CD4-positive, alpha-beta T cell (primary cell): ENCODE measurements at regions not wholly inside any gene's neighbourhood (a gene's known extent, or its start where the extent isn't known, plus 50 kb on each side); places are given as distances from the start of the nearest gene placed in this dataset.

Source experiments
- ATAC-seq: fragments of 200-7000 bp; cut with Tn5 transposase; one replicate; pipeline ENCODE4 v1.10.0; 2022; ENCODE audit warnings: mild to moderate bottlenecking; ENCODE audit not compliant: poor library complexity
- CTCF ChIA-PET: fragments of 350-600 bp; sonication (Branson Sonifier 250); formaldehyde crosslinking; loops from one replicate; lab custom pipeline; 2021; ENCODE audit warnings: antibody characterized with exemption, inconsistent platforms; lab: Charles Lee
- POLR2A ChIA-PET: fragments of 350-600 bp; sonication (Branson Sonifier 250); formaldehyde crosslinking; loops from one replicate; lab custom pipeline; 2021; ENCODE audit warnings: antibody characterized with exemption, inconsistent platforms; lab: Charles Lee
- DNase-seq, 14 experiments: peaks; one replicate each; pipeline ENCODE4 v3.0.0-alpha.2; 2013 to 2020; ENCODE audit warnings: mixed read lengths in 2 of 14
- H3K27ac ChIP-seq, 2 donors: one replicate each; pipeline versions ENCODE4 v1.5.1 to v1.7.0; 2013; ENCODE audit warnings: low read length in 2 of 2, low read depth in 1 of 2, mild to moderate bottlenecking in 1 of 2
- H3K27me3 ChIP-seq, 2 experiments: 1 replicate in 1 of 2; 2 replicates in 1 of 2; pipeline versions ENCODE4 v1.6.1 to v1.7.0; 2013; ENCODE audit warnings: low read length in 2 of 2, control low read depth in 1 of 2, mild to moderate bottlenecking in 1 of 2, moderate library complexity in 1 of 2; ENCODE audit not compliant: insufficient read depth in 2 of 2, control insufficient read depth in 1 of 2
- H3K36me3 ChIP-seq: one replicate; pipeline ENCODE4 v1.6.1; 2013; ENCODE audit warnings: low read length, control low read depth; ENCODE audit not compliant: insufficient read depth
- H3K4me1 ChIP-seq: one replicate; pipeline ENCODE4 v1.6.1; 2013; ENCODE audit warnings: low read length, control low read depth; ENCODE audit not compliant: insufficient read depth
- H3K4me3 ChIP-seq: one replicate; pipeline ENCODE4 v1.5.1; 2013; ENCODE audit warnings: mild to moderate bottlenecking, low read length, moderate library complexity
- H3K9me3 ChIP-seq, 2 experiments: 1 replicate in 1 of 2; 2 replicates in 1 of 2; pipeline versions ENCODE4 v1.6.1 to v1.7.0; 2013; ENCODE audit warnings: low read length in 2 of 2, mild to moderate bottlenecking in 2 of 2, control low read depth in 1 of 2, moderate library complexity in 1 of 2; ENCODE audit not compliant: control insufficient read depth in 1 of 2, insufficient read depth in 1 of 2
- H3K27ac Mint-ChIP-seq: one replicate; pipeline ENCODE4 v1.8.0; 2020; ENCODE audit warnings: mixed read lengths
- H3K27me3 Mint-ChIP-seq: one replicate; pipeline ENCODE4 v1.8.0; 2021; ENCODE audit warnings: mixed read lengths
- H3K36me3 Mint-ChIP-seq: one replicate; pipeline ENCODE4 v1.8.0; 2021; ENCODE audit warnings: low read depth, mixed read lengths
- H3K4me1 Mint-ChIP-seq: one replicate; pipeline ENCODE4 v1.8.0; 2021; ENCODE audit warnings: low read depth, mixed read lengths
- H3K4me3 Mint-ChIP-seq: one replicate; pipeline ENCODE4 v1.8.0; 2020; ENCODE audit warnings: mild to moderate bottlenecking, mixed read lengths
- H3K9me3 Mint-ChIP-seq: one replicate; pipeline ENCODE4 v1.8.0; 2020; ENCODE audit warnings: mixed read lengths
- CTCF ChIP-seq: fragments of 200-600 bp; IDR thresholded peaks from one replicate; pipeline ENCODE4 v1.8.0; 2022; ENCODE audit warnings: antibody characterized with exemption, mild to moderate bottlenecking
- intact Hi-C, 2 experiments: fragments of 100-400 bp; cut with DNase I in 1 of 2; cut with micrococcal nuclease in 1 of 2; formaldehyde crosslinking; loops; one replicate each; pipeline versions ENCODE4 v1.15.1 to v1.9.0; 2023 to 2025; cut with DNase I, micrococcal nuclease

GRCh38 chr18:78780719-78781600 lies 198.7 kb upstream of the SALL3 start:
- Histone ChIP-seq H3K4me1 (no peaks in the 10 kb centered on the region), H3K4me3 (no peak overlapping the region), H3K27ac (no peak overlapping the region), H3K9me3 (peaks cover 0 to 19% of the 10 kb centered on the region in 2 experiments), H3K27me3 (no peaks in the 10 kb centered on the region), H3K36me3 (no peaks in the 10 kb centered on the region)
- Mint-ChIP-seq H3K9me3 (no peaks in the 10 kb centered on the region), H3K4me1 (no peaks in the 10 kb centered on the region), H3K4me3 (no peak overlapping the region), H3K27ac (no peak overlapping the region), H3K36me3 (no peaks in the 10 kb centered on the region), H3K27me3 (no peaks in the 10 kb centered on the region)
- intact Hi-C loops: no loop called here
- ATAC-seq (no peak), DNase-seq (no peak)
- ChIA-PET POLR2A (no interaction called here), CTCF (no interaction called here)
- TF ChIP-seq CTCF: no peak

GRCh38 chr18:78781601-78781960 lies 198.0 kb upstream of the SALL3 start:
- DNase-seq (no peak), ATAC-seq (no peak)
- Histone ChIP-seq H3K4me3 (no peak overlapping the region), H3K36me3 (no peaks in the 10 kb centered on the region), H3K27ac (no peak overlapping the region), H3K27me3 (no peaks in the 10 kb centered on the region), H3K4me1 (no peaks in the 10 kb centered on the region), H3K9me3 (peaks cover 0 to 19% of the 10 kb centered on the region in 2 experiments)
- Mint-ChIP-seq H3K27me3 (no peaks in the 10 kb centered on the region), H3K4me1 (no peaks in the 10 kb centered on the region), H3K4me3 (no peak overlapping the region), H3K9me3 (no peaks in the 10 kb centered on the region), H3K36me3 (no peaks in the 10 kb centered on the region), H3K27ac (no peak overlapping the region)
- ChIA-PET CTCF (no interaction called here), POLR2A (no interaction called here)
- TF ChIP-seq CTCF: no peak
- intact Hi-C loops: no loop called here

GRCh38 chr18:78782951-78783563 lies 196.6 kb upstream of the SALL3 start:
- DNase-seq (no peak), ATAC-seq (no peak)
- Histone ChIP-seq H3K27ac (no peak overlapping the region), H3K36me3 (no peaks in the 10 kb centered on the region), H3K4me3 (no peak overlapping the region), H3K9me3 (peaks cover 0 to 19% of the 10 kb centered on the region in 2 experiments), H3K27me3 (no peaks in the 10 kb centered on the region), H3K4me1 (no peaks in the 10 kb centered on the region)
- no peak overlapping the region for H3K27ac Mint-ChIP-seq
- no peaks in the 10 kb centered on the region for H3K27me3 Mint-ChIP-seq
- ChIA-PET CTCF (no interaction called here), POLR2A (no interaction called here)
- no peaks in the 10 kb centered on the region for H3K9me3 Mint-ChIP-seq
- H3K4me3 Mint-ChIP-seq: no peak overlapping the region
- no peaks in the 10 kb centered on the region for H3K4me1 Mint-ChIP-seq
- H3K36me3 Mint-ChIP-seq: no peaks in the 10 kb centered on the region
- TF ChIP-seq CTCF: no peak
- intact Hi-C loops: no loop called here
